HEK293 (cell line): ENCODE measurements at regions not wholly inside any gene's neighbourhood (a gene's known extent, or its start where the extent isn't known, plus 50 kb on each side); places are given as distances from the start of the nearest gene placed in this dataset.

Experiments
- HOXA7 ChIP-seq: sonication (generic); formaldehyde crosslinking; IDR thresholded peaks from 2 replicates; pipeline ENCODE4 v1.8.1; 2022; ENCODE audit warnings: missing genetic modification reagents, borderline replicate concordance
- ZBTB17 ChIP-seq: fragments of 450-650 bp; formaldehyde crosslinking; IDR thresholded peaks from 2 replicates; pipeline ENCODE4 v1.5.1; 2016; ENCODE audit warnings: missing biosample characterization, missing genetic modification characterization
- ZBTB8A ChIP-seq: fragments of 450-650 bp; formaldehyde crosslinking; IDR thresholded peaks from 2 replicates; pipeline ENCODE4 v1.5.1; 2016; ENCODE audit warnings: missing biosample characterization, missing genetic modification characterization
- ZEB2 ChIP-seq: fragments of 450-650 bp; formaldehyde crosslinking; IDR thresholded peaks from 2 replicates; pipeline ENCODE4 v1.5.1; 2016; ENCODE audit warnings: missing biosample characterization, missing genetic modification characterization
- ZNF274 ChIP-seq, 2 experiments: fragments of 200-500 bp in 1 of 2; fragments of 450-650 bp in 1 of 2; sonication (Bioruptor generic) in 1 of 2; formaldehyde crosslinking in 1 of 2; IDR thresholded peaks; 2 replicates each; pipeline versions ENCODE4 v1.5.1 to v1.6.1; 2014 to 2016; ENCODE audit warnings: borderline replicate concordance in 1 of 2, inconsistent platforms in 1 of 2, low read length in 1 of 2, missing biosample characterization in 1 of 2, missing genetic modification characterization in 1 of 2
- ZNF335 ChIP-seq: fragments of 450-650 bp; formaldehyde crosslinking; conservative IDR thresholded peaks from 2 replicates; pipeline ENCODE4 v1.5.1; 2016; ENCODE audit warnings: missing biosample characterization, missing genetic modification characterization
- ZNF423 ChIP-seq: fragments of 450-650 bp; formaldehyde crosslinking; IDR thresholded peaks from 2 replicates; pipeline ENCODE4 v1.5.1; 2016; ENCODE audit warnings: missing biosample characterization, missing genetic modification characterization
- TF ChIP-seq, protein P1 (sequence below): fragments of 450-650 bp; formaldehyde crosslinking; IDR thresholded peaks from 2 replicates; pipeline ENCODE4 v1.5.1; 2016; ENCODE audit warnings: missing biosample characterization, missing genetic modification characterization
- TF ChIP-seq, protein P2 (sequence below): IDR thresholded peaks from 2 replicates; pipeline ENCODE4 v1.6.1; 2011; ENCODE audit warnings: mild to moderate bottlenecking, low read depth, low read length, borderline replicate concordance
- TF ChIP-seq, protein P3 (sequence below): fragments of 450-650 bp; formaldehyde crosslinking; IDR thresholded peaks from 2 replicates; pipeline ENCODE4 v1.5.1; 2016; ENCODE audit warnings: missing biosample characterization, missing genetic modification characterization

DNA sequence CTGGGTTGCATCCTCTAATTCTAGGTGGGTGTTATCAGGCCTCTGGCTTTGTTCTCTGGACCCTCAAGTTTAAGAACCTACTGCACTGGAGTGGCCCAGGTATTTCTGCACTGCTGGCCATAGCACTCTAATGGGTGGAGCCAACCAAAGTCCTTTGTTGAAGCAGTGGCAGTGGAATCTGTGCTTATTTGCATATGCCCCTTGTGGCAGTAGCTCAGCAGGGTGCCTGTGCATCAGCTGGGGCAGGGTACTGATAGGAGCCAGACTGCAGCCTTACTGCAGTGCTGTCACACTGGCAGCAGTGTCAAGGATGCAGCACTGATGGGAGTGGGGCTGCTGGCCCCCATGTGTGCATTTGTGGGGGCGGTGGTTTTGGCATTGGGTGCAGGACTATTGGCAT is 660.6 kb downstream of the LRRIQ3 start:
- TF ChIP-seq, protein P1, sequence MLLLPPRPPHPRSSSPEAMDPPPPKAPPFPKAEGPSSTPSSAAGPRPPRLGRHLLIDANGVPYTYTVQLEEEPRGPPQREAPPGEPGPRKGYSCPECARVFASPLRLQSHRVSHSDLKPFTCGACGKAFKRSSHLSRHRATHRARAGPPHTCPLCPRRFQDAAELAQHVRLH: no peak
- no peak for TF ChIP-seq ZNF274 (IDR thresholded peaks at IDR 0.05; ENCODE audit: low read length)
- TF ChIP-seq ZNF274 (tag by site-specific recombination; IDR thresholded peaks at IDR 0.05; ENCODE audit: borderline replicate concordance): no peak
- TF ChIP-seq ZNF423 (tag by site-specific recombination): no peak
- TF ChIP-seq, protein P2, sequence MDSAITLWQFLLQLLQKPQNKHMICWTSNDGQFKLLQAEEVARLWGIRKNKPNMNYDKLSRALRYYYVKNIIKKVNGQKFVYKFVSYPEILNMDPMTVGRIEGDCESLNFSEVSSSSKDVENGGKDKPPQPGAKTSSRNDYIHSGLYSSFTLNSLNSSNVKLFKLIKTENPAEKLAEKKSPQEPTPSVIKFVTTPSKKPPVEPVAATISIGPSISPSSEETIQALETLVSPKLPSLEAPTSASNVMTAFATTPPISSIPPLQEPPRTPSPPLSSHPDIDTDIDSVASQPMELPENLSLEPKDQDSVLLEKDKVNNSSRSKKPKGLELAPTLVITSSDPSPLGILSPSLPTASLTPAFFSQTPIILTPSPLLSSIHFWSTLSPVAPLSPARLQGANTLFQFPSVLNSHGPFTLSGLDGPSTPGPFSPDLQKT: no peak
- TF ChIP-seq, protein P3, sequence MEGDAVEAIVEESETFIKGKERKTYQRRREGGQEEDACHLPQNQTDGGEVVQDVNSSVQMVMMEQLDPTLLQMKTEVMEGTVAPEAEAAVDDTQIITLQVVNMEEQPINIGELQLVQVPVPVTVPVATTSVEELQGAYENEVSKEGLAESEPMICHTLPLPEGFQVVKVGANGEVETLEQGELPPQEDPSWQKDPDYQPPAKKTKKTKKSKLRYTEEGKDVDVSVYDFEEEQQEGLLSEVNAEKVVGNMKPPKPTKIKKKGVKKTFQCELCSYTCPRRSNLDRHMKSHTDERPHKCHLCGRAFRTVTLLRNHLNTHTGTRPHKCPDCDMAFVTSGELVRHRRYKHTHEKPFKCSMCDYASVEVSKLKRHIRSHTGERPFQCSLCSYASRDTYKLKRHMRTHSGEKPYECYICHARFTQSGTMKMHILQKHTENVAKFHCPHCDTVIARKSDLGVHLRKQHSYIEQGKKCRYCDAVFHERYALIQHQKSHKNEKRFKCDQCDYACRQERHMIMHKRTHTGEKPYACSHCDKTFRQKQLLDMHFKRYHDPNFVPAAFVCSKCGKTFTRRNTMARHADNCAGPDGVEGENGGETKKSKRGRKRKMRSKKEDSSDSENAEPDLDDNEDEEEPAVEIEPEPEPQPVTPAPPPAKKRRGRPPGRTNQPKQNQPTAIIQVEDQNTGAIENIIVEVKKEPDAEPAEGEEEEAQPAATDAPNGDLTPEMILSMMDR (tag by site-specific recombination): no peak
- no peak for TF ChIP-seq ZBTB8A (tag by site-specific recombination)
- TF ChIP-seq ZBTB17 (tag by site-specific recombination): no peak
- TF ChIP-seq ZNF335 (tag by site-specific recombination): no peak
- no peak for TF ChIP-seq ZEB2 (tag by site-specific recombination)
- TF ChIP-seq HOXA7 (CRISPR knock-in tag): no peak
